Erythroblast (primary cell): ENCODE measurements at regions not wholly inside any gene's neighbourhood (a gene's known extent, or its start where the extent isn't known, plus 50 kb on each side); places are given as distances from the start of the nearest gene placed in this dataset.

ENCODE experiments used
- GATA1 ChIP-seq: IDR thresholded peaks from 2 replicates; pipeline ENCODE4 v1.6.1; 2011; ENCODE audit warnings: low read depth, mild to moderate bottlenecking, control low read depth, low read length, moderate library complexity
- POLR2A ChIP-seq: IDR thresholded peaks from 2 replicates; pipeline ENCODE4 v1.6.1; 2011; ENCODE audit warnings: mild to moderate bottlenecking, low read length

GRCh38 chr1:58924821-58925220 is 141.0 kb upstream of the JUN start:
- TF ChIP-seq POLR2A (no peak), GATA1 (no peak)
